ENCODE measurements at regions not wholly inside any gene's neighbourhood (a gene's known extent, or its start where the extent isn't known, plus 50 kb on each side); places are given as distances from the start of the nearest gene placed in this dataset.

GRCh38 chr2:144681389-144681788 lies 161.5 kb upstream of the ZEB2 start:
- DNase-seq (ENCODE audit: low spot score) (no peak), ATAC-seq (ENCODE audit: low FRiP score) (no peak)
- TF ChIP-seq, protein P1, sequence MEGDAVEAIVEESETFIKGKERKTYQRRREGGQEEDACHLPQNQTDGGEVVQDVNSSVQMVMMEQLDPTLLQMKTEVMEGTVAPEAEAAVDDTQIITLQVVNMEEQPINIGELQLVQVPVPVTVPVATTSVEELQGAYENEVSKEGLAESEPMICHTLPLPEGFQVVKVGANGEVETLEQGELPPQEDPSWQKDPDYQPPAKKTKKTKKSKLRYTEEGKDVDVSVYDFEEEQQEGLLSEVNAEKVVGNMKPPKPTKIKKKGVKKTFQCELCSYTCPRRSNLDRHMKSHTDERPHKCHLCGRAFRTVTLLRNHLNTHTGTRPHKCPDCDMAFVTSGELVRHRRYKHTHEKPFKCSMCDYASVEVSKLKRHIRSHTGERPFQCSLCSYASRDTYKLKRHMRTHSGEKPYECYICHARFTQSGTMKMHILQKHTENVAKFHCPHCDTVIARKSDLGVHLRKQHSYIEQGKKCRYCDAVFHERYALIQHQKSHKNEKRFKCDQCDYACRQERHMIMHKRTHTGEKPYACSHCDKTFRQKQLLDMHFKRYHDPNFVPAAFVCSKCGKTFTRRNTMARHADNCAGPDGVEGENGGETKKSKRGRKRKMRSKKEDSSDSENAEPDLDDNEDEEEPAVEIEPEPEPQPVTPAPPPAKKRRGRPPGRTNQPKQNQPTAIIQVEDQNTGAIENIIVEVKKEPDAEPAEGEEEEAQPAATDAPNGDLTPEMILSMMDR (IDR thresholded peaks at IDR 0.05): no peak

GRCh38 chr2:144679942-144680341 lies 160.0 kb upstream of the ZEB2 start:
- ATAC-seq (ENCODE audit: low FRiP score) (no peak), DNase-seq (ENCODE audit: low spot score) (no peak)
- TF ChIP-seq, protein P1 (IDR thresholded peaks at IDR 0.05): no peak

- DNase-seq (ENCODE audit: low spot score) (no peak), ATAC-seq (ENCODE audit: low FRiP score) (no peak)
- TF ChIP-seq, protein P1 (IDR thresholded peaks at IDR 0.05): no peak
These were observed 158.8 kb upstream of the ZEB2 start for GRCh38 chr2:144678736-144679135.

GRCh38 chr2:144675731-144676130 lies 155.8 kb upstream of the ZEB2 start:
- DNase-seq (ENCODE audit: low spot score) (no peak), ATAC-seq (ENCODE audit: low FRiP score) (no peak)
- TF ChIP-seq, protein P1 (IDR thresholded peaks at IDR 0.05): no peak

- ATAC-seq (ENCODE audit: low FRiP score) (no peak), DNase-seq (ENCODE audit: low spot score) (no peak)
- TF ChIP-seq, protein P1 (IDR thresholded peaks at IDR 0.05): no peak
These were observed 155.4 kb upstream of the ZEB2 start for GRCh38 chr2:144675331-144675730.

- DNase-seq (ENCODE audit: low spot score) (no peak), ATAC-seq (ENCODE audit: low FRiP score) (no peak)
- TF ChIP-seq, protein P1 (IDR thresholded peaks at IDR 0.05): no peak
These were observed 154.2 kb upstream of the ZEB2 start for GRCh38 chr2:144674071-144674470.

GRCh38 chr2:144673456-144673855 lies 153.5 kb upstream of the ZEB2 start:
- TF ChIP-seq, protein P1 (IDR thresholded peaks at IDR 0.05): no peak
- ATAC-seq (ENCODE audit: low FRiP score) (no peak), DNase-seq (ENCODE audit: low spot score) (no peak)

Measured in omental fat pad (tissue), 3 donors.